DMS153 treated with DMSO at 0.1 percent for 48 hours (cell line): ENCODE measurements at regions not wholly inside any gene's neighbourhood (a gene's known extent, or its start where the extent isn't known, plus 50 kb on each side); places are given as distances from the start of the nearest gene placed in this dataset.

Source experiments
- DNase-seq: peaks from one replicate; lab custom pipeline; 2025; ENCODE audit not compliant: unreplicated experiment; lab: John Stamatoyannopoulos, UW

DNA sequence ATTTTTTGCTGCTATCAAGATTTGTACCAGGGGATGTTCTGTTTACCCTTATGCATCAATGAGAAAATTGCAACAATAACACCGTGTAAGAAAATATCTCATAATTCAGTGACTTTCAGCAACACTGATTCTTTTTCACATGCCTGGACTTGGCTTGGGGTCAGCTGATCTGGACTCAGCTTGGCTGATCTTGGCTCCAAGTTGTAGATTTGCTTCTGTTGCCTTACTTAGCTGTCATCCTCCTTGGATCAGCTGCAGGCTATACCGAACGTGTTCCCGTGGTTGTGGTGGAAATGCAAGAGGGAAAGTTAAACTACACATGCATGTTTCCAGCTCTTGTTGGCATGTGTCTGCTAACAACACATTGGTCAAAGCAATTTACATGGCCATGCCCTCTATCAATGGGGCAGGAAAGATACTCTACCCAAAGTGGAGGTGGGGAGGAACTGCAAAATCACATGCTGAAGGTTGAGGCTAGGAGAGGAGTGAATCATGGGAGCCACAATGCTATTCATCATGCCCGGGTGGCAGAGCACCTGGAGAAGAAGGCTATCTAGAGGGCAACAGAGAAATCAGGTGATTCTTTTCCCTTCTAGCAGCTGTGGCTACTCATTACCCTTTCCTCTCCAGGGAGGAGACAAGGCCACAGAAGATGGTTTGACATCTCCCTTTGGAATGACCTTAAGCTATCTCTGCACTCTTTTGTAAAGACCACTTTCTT, 1276.3 kb upstream of the AUTS2 start:
- DNase-seq = no peak

DNA sequence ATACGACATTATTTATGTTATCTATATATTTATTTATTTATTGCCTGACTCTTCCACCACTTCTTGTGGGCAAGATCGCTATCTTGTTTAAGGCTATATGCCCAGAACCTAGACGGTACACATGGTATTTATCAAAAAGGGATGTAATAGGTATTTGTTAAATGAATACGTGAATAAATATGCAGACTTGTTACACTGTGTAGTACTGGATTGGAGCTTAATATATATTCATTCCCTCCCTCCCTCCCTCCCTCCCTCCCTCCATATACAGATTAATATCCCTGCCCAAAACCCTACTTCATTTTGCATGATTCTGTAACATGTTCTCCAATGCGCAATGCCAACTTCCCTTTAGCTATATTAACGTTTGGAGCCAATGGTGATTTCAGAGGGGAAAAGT, 1273.7 kb upstream of the AUTS2 start:
- no peak for DNase-seq

DNA sequence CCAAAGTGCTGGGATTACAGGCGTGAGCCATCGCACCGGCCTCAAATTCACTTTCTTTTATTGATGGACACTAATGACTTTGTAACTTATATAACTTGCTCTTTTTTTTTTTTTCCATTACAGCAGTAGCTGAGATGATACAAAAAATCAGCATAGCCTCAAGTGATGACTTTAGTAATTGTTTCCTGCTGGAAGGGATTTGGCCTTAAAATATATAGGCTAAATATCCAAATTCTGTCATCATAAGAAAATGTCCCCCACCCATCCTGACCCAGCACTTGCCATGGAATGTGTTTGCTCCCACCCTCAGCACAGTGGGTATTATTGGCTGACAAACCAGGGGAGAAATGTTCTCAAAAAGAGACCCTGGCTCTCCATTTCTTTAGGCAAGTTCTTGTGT, 1264.1 kb upstream of the AUTS2 start:
- no peak for DNase-seq

DNA sequence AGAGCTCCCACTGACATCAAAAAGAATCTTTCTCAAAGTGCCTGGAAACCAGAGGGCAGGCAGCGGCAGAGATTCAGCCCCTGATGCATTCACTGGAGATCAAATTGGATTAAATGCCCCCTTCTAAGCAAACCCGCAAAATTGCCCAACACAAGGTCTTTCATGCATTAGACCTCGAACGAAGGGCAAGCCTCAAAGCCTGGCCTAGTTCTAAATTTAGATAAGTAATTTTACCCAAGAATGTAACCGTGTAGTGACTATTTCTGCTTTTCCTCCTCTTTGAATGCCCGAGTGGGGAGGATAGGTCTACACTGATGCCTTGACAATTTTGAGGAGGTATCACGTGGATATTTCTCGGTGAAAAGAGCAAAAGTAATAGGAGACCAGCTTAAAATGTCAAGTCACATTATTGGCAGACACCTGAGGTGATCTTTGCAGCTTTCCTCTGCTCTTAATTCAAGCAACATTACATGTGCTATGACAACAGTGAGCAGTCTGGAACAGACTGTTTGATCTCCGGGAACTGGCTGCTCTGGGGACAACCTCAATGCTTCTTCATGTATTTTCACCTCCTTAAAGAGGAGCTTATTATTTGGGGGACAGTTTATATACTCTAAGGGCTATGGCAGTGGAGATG, 1263.5 kb upstream of the AUTS2 start:
- no peak for DNase-seq

DNA sequence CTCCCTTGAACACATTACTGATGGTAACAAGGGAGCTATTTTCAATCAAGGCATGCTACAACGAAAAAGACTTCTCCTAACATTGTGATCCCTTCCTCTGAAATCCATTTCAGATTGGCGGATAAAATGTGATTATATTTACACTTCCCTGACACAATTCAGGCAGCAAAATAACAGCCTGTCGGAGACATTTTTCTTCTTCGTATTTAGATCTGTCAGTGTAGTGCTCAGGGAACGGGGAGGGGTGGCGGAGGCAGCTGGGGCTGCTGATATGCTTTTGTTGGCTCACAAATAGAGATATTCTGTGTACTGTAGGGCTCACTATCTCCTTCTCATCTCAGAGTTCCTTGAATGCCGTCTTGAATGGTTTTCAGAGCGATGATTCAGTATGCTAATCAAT, 1261.7 kb upstream of the AUTS2 start:
- no peak for DNase-seq

DNA sequence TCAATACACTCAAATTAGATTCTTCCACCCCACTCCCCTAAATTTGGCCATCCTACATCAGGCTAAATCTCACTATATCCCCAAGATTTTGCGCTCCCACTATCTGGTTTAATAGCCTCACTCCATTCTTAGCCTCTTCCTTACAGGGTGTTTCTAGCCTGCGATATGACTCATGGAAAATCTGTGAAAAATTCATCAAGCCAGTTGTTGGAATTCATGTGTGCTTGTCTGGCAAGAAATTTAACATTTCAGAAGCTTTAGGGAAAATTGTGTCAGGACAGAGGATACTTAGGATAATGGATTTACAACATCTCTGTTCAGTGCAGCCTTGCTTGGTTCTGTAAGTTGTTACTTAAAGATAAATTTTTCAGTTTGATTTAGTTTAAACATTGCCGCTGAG, 1249.9 kb upstream of the AUTS2 start:
- DNase-seq = no peak

DNA sequence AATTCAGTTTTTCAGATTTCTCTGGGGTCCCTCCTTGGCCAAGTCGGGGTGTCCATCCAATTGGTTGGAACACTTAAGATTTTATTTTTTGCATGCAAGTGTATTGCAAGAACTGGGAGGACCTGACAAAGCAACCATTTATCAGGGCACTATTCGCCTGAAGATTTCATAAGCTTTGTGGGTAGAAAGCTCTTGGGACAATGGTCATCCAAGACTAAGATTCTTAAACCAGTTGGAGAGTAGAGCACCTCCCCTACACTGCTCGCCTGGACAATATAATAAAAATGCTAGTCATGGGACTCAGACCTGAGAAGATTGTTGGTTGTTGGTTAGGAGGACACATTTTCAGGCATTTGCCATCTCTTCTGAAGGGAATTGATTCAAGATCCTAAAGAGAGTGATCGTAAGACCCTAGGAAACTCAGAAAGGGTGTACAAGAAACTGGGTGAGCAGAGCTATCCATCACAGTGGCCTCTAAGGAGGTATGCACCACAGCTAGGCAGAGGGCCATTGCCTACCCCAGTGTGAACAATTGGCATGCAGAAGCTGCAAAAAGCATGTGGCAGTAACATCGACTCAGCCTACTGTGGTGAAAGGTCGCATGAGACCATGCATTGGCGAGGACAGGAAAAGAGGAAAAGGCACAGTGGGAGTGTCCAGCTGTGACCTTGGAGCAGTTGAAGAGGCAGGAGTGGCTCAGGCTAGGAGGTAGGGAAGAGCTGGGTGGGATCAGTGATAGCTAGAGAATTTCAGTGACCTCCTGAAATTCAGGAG, 1235.3 kb upstream of the AUTS2 start:
- DNase-seq = no peak

DNA sequence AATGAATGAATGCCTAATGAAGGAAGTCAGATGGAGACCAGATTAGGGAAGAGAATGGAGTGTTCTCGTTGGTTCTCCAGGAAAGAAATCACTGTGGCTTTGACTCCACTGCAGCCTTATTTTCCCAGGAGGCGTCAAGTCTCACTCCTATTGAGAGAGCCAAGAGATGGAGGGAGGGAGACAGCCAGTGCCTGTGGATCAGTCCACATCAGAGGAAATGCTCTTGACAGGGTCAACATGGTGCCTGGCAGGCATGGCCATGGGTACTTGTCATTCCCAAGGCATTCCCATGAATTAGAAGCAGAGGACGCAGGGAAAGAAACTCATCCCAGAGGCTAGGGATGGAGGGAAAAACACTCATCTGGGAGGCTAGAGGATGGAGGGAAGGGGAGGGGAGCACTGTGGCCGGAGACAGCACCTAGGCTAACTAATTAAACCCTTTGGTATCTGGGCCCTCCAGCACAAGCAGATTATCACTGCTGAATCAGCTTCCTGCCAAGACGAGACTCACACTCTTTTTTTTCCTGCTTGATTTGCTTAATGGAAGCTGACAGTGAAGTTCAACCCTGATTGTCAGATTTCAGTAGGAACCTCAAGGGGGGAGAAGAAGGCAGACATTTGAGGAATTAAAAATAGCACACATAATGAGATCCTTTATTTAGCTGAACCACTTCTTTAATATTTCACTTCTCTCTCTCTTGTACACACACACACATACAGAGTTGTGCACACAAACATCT, 1233.2 kb upstream of the AUTS2 start:
- DNase-seq = no peak

DNA sequence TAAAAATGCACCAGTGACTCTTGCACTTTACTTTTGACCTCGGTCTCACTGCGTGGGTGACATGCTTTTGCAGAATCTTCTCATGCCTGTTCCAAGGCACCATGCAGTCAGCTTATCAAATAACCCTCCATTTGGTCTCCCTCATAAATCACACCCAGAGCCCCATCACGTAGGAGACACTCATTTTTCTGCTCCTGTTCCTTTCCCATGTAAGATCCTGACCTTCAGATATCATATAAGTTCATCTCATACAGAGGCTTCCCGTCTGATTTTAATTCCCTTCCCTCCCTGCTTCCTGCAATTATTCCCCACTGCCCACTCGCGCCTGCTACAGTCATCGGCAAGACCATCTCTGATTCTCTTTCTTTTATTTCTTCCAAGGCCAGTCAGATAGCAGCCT, 1226.3 kb upstream of the AUTS2 start:
- DNase-seq = no peak

DNA sequence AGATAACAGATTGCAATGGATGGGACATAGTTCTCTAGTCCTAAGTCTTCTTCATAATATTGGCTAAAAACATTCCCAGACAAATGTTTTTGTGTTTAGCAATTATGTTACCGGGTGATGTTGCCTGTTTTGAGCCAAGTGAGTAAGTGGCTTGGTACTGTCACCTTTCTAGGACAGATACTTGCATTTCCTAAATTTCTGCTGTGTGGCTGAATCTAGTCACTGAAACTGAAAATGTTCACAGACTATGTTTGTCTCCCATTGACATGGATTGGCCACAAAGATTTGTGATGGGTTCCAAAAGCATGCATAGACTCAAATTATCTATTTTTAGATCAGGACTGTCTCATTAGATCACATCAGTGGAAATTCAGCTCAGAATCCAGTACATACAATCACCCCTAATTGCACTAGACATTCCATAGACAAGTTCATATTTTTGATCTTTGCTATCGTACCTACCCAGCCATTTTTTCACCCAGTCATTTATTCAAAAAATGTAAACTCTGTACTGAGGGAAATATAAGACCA, 1222.1 kb upstream of the AUTS2 start:
- DNase-seq = no peak

DNA sequence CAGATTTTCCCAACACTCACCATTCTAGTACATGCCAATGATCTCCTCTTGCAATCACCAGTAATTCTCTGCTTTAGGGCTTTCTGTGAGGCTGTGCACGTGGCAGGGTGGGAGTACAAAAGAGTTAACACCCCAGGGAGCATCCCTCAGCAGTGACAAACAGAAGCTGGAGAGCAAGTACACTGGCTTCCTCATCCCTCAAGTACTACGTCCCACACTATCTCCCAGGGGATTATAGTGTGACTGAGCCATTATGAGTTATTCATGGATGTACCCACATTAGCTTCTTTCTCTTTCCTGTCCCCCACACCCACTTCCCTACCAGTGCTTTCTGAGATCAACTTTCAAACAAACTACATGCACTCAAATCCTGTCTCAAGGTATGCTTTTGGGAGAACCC, 1216.5 kb upstream of the AUTS2 start:
- DNase-seq = no peak

DNA sequence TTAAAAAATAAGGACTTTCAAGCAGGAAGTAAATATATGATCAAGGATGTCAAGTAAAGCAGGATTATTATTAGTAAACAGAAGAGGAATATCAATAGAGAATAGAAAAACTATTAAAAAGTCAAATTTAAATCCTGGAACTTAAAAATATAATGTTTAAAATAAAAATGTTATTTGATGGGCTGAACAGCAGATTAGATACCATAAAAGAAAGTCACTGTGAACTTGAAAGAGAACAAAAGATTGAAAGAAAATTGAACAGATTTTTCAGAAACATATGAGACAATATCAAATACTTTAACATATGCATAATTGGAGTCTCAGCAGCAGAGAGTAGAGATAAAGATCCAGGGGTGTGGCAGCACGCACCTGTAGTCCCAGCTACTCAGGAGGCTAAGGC, 1213.7 kb upstream of the AUTS2 start:
- DNase-seq = no peak

DNA sequence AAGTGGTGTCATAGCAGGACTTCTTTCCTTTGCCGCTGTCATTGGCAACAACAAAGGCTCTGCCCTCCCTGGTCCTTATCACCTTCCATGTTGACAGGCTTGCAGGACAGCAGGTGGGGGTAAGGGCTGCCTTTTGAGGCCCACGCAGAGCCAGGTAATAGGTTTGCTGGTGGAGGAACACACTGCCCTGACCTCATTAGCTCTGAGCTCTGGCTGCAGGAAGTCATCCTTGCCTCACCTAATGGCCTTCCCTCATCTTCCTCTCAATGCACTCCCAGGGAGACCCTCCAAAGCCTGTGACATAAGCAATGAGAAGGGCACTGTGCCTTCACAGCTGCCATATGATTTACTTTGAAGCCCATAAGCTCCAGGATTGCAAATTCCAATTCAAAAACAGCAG, 1205.2 kb upstream of the AUTS2 start:
- no peak for DNase-seq

DNA sequence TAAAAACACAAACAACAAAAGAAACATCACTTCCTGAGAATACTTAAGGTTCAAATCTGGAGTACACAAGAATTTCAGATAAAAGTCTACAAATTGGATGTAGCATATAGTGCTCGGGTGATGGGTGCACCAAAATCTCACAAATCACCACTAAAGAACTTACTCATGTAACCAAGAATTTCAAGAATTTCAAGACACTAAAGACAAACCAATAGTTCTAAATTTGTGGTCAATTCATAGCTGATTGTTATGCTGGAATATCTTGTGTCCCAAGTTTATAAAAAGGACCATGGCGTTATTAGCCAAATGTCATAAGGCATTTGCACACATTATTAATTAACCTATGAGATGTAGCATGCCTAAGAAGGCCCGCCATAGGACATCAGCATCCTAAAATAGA, 1204.1 kb upstream of the AUTS2 start:
- DNase-seq = no peak

DNA sequence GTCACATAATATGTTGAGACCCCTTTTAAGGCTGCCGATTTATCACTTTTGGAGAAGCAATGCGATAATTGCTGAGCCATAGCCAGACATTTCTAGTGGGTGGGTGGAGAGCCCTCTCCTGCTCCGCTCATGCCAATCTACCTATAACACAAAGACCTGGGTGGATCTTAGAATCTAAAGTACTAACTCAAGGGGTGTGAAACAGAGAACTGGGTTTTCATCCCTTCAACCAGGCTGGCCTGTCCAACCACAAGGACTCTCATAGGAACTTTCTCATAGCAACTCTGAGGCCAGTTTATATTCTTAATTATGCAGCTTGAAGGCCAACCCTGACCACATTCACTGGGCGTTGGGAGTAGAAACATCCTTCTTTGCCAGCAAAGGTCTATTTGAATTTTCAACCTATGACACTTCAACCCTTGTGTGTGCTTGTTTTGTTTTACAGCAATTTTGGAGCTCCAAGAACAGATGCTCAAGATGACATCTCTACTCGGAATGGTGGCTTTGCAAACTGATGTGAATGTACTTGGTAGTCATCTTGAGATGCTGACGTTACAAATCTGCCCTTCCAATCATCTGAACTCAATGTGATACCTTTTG, 1198.2 kb upstream of the AUTS2 start:
- no peak for DNase-seq

DNA sequence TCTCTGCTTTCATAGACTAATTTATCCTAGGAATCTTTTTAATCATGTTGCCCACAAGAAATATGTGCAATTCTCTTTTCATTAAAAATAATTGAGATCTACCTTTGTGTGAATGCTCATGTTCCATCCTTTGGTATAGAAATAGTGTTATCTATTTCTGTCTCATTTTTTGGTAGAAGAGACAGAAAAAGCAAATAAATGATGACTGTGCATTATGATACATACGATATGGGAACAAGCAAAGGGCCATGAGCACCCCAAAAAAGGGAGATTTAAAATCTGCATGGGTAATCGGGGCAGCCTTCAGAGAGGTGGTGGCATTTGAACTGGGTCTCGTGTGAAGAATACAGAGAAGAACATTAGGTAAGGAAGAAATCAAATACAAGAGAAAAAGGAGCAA, 1197.5 kb upstream of the AUTS2 start:
- DNase-seq = no peak

DNA sequence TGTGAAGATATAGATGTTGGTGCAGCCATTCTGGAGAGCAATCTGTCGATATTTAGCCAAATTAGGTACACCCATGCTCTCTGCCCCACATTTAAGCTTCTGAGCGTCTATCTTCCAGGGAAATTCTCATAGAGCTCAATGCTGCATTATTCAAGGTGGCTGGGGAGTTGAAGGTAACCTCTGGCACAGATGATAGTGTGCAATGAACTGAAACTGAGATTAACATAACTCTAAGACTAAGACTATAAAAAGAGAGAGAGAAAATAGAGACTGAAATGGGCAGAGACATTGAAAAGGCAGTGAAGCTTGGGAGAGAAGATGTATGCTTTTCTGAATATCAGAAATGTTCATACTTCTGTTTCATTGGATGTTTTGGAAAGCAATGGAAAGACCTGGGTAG, 1197.0 kb upstream of the AUTS2 start:
- DNase-seq = no peak

DNA sequence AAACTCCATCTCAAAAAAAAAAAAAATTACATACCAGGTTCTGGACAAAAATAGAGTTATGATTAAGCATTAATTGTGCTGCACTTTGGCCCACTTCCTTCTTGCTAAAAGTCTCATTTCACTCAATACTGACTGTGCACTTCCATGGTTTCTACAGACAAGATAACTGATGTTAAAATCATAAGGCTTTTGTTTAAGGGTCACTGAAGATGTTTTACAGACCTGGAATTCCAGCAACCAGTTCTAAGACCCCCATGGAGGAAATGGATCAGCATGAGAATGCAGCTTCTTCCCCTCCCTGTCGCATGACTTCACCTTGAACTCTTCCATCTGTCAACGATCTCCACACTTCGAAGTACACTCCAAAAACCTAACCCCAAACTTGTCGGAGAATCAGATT, 1191.8 kb upstream of the AUTS2 start:
- DNase-seq = no peak

DNA sequence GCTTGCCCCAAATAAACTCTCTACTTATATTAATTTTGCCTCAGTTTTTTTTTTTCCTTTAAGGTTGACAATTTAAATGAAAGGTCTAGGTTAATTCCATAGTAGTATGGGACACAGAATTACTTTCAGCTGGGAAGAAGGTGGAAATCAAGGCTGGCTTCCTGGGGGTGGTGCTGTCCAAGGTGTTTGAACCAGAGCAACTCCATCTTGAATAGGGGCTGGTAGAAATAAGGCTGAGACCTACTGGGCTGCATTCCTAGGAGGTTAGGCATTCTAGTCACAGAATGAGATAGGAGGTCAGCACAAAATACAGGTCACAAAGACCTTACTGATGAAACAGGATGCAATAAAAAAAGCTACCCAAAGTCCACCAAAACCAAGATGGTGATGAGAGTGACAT, 1190.8 kb upstream of the AUTS2 start:
- DNase-seq = no peak

DNA sequence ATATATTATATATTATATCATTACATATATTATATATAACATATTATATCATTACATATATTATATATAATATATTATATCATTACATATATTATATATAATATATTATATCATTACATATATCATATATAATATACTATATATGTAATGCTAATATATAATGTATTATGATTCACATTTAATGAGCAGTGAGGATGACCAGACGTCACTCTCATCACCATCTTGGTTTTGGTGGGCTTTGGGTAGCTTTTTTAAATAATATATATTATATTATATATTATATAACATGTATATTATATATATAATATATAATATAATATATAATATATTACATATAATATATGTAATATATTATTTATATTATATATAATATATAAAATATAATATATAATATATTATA, 1189.4 kb upstream of the AUTS2 start:
- no peak for DNase-seq

DNA sequence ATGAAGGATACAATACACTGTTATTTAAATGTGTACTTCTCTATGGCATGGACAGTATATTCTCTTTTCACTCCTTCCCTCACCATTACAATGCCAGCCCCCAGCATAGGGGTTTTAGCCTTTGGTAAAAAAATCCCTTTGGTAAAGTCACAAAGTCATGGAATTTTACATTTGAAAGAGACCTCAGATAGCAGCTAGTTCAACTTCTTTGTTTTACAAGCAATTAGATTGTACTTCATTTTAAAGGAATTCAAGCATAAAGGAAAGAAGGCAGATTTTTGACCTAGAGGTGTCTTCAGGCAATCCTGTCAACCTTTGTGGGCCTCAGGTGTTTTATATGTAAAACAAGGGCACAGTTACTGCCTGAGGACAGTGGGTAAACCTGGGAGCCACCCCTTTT, 1188.4 kb upstream of the AUTS2 start:
- no peak for DNase-seq
